GM12891 (cell line): ENCODE measurements at regions not wholly inside any gene's neighbourhood (a gene's known extent, or its start where the extent isn't known, plus 50 kb on each side); places are given as distances from the start of the nearest gene placed in this dataset.
A peak's percentile ranks its signal among the peaks of the same experiment; 100 is the strongest.

Experiments used
- DNase-seq: peaks from one replicate; pipeline ENCODE4 v3.0.0; 2011; ENCODE audit warnings: low spot score; ENCODE audit not compliant: insufficient read length
- FAIRE-seq: peaks from 2 replicates; lab custom pipeline; 2011; peaks lifted over from hg19 to GRCh38; lab: Jason Lieb, UNC
- PAX5 ChIP-seq: IDR thresholded peaks from 2 replicates; pipeline ENCODE4 v1.6.1; 2011; ENCODE audit warnings: low read length, moderate library complexity, mild to moderate bottlenecking; ENCODE audit not compliant: insufficient read depth, severe bottlenecking
- POLR2A ChIP-seq: IDR thresholded peaks from 2 replicates; pipeline ENCODE4 v1.6.1; 2011; ENCODE audit warnings: low read depth, low read length, control low read depth
- POLR2AphosphoS5 ChIP-seq: IDR thresholded peaks from 2 replicates; pipeline ENCODE4 v1.6.1; 2011; ENCODE audit warnings: low read depth, low read length, control low read depth
- POU2F2 ChIP-seq: IDR thresholded peaks from 2 replicates; pipeline ENCODE4 v1.6.1; 2011; ENCODE audit warnings: low read depth, mild to moderate bottlenecking, control low read depth, low read length, moderate library complexity
- SPI1 ChIP-seq: IDR thresholded peaks from 2 replicates; pipeline ENCODE4 v1.6.1; 2011; ENCODE audit warnings: low read depth, low read length, control low read depth
- TAF1 ChIP-seq: IDR thresholded peaks from 2 replicates; pipeline ENCODE4 v1.6.1; 2011; ENCODE audit warnings: low read depth, low read length, control low read depth

DNA sequence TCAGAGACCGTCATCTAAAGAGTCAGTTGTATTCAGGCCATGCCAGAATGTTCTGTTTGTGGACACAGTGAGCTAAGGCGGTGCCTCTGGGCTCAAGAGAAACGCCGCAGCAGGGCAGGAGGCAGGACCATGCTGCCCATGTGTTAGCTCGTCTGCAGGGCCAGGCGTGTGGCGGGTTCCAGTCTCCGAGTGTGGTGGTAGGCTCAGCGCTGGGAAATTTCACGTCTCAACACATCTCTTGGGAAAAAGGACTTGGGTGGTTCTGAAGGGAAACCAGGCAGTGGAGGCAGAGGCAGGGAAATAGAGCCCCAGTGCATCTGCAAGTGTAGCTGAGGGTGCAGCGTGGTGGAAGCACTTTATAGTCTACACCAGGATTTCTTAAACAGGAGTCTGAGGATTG lies 56.9 kb upstream of the TAGAP start:
- DNase-seq (no peak), FAIRE-seq (no peak)
- TF ChIP-seq SPI1 (no peak), POLR2AphosphoS5 (no peak), TAF1 (no peak), POU2F2 (no peak), POLR2A (no peak), PAX5 (no peak)

DNA sequence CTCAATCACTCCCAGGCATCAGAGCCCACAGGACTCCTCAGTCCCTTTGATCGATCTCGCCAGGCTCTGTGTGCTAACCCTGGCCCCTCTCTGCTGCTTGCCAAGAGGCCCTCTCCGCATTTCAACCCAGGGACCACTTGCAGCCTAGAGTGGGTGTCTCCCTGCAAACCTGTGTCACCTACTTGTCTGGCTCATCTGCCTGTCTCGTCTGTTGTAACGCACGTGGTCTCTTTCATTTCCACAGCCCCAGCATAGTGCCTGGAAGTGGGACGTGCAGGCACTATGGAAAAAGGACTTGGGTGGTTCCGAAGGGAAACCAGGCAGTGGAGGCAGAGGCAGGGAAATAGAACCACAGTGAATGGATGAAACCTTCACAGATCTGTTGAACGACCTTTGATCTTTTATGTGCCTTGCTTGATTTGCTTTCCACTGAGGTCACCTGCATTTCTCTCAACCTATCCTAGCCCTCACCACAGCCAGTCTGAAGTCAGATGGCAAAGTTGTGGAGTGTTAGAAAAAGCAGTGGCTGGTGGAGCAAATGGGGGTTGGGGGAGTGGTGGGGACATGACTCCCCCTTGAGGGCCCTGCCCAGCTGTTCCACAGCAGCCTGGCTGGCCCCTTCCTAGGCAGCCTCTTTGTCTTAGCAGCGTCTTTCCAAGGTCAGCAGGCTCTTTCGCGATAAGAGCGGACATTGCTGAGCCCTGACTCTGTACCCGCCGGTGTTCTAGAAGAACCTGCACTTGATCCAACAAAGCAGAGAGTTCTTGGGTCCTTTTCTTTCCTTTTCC lies 55.8 kb upstream of the TAGAP start:
- TF ChIP-seq POU2F2 = no peak
- TF ChIP-seq TAF1 = no peak
- TF ChIP-seq POLR2AphosphoS5 = no peak
- no peak for TF ChIP-seq POLR2A
- no peak for TF ChIP-seq SPI1
- TF ChIP-seq PAX5 = no peak
- no peak for FAIRE-seq

DNA sequence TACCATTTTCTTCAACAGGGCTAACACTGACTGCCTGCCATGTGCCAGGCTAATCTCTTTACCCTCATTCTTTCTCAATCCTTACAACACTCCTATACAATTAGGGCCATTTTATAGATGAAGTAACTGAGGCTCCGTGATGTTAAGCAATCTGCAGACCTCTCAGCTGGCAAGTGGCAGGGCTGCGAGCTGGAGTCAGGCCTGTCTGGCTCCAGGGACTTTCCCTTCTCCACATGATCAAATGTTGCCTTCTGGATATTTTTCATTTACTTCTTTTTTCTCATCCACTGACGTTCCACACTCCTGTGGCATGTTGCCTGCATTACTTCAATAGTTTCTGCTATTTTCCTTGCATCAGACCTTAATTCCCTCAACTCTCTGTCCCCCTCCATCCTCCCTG lies 55.2 kb upstream of the TAGAP start:
- DNase-seq (no peak), FAIRE-seq (no peak)
- no peak for TF ChIP-seq TAF1
- no peak for TF ChIP-seq POLR2A
- no peak for TF ChIP-seq POU2F2
- TF ChIP-seq PAX5 = no peak
- TF ChIP-seq POLR2AphosphoS5 = no peak
- TF ChIP-seq SPI1 = no peak

More for the DNA sequence above, 55.8 kb upstream of the TAGAP start:
- no peak for DNase-seq

DNA sequence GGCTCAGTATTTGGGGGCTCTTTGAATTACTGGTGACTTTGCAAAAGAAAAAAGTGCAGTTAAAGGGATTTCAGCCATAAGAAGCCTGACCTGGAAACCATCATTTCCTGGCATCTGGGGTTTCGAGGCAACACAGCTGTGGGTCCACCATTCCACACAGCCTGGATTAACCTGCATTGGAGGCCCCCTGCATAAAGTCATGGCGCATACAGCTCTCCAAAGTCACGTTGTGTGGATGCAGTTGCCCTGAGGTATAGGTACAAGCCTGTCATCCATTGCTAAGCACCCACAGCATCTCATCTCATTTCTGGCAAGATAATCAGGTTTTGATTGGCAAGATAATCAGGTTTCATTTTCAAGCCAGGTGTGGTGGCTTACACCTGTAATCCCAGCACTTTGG lies 54.5 kb upstream of the TAGAP start:
- TF ChIP-seq TAF1 (no peak), POLR2A (no peak), PAX5 (no peak), POLR2AphosphoS5 (no peak), POU2F2 (no peak), SPI1 (no peak)
- DNase-seq (no peak), FAIRE-seq (no peak)

DNA sequence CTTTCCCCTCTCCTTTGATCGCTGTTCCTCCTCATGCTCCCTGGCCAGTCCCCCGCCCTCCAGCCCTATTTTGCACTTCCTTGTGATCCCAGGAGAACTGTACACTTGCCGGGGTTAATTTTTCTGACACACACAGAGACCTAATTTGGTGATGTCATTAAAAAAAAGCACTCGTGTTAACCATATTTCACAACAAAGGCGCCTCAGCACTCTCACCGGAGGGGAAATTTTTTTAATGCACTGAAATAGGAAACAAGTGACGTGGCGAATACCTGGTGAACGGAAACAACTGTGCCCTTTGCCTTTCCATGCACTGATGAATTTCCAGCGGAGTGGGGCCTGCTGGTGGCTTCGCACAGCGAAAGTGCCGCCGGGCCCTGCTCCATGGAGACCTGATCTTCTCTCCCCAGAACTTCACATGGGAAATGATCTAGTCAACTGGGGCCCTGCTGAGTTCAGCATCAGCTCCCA lies 53.9 kb upstream of the TAGAP start:
- DNase-seq = no peak
- no peak for FAIRE-seq
- TF ChIP-seq PAX5 = no peak
- TF ChIP-seq POLR2AphosphoS5 = no peak
- no peak for TF ChIP-seq TAF1
- no peak for TF ChIP-seq POLR2A
- no peak for TF ChIP-seq SPI1
- no peak for TF ChIP-seq POU2F2

DNA sequence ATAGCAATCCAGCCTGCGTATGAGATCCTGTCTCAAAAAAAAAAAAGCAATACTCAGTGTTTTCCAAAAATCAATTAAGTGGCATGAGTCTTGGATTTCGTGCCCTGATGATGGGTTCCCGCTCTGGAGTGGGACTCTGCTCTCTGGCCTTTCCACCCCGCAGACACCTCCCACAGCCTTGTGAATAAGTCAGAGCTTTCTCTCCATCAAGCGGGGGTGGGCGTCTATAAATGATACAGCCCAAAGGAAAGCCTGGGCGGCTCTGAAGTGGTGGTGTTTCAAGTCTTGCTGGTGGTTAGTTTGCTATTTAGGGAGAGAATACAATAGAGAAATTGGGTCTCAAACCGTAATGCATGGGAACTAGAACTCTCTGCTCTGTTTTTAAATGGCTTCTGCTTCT lies 52.5 kb upstream of the TAGAP start:
- no peak for DNase-seq
- FAIRE-seq = no peak
- TF ChIP-seq PAX5 (no peak), POU2F2 (no peak), TAF1 (no peak), POLR2A (no peak), SPI1 (no peak), POLR2AphosphoS5 (no peak)

DNA sequence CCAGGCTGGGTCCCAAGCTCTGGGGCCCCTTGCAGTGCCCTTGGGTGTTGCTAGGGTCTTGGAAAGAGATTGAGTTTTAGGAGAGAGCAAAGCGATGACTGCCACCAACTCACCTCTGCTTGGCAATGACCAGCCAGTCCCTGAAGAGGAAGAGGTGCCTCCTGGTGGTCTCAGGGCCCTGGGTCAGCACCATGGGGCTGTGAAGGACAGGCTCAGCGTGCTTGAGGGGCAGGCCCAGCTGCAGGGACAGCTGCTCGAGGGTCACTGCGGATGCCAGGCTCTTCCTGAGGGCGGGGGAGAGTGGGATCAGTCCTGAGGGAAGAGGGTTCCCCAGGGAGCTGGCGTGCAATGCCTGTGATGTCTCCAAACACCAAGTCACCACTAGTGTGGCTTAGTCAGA lies 50.8 kb upstream of the TAGAP start:
- no peak for DNase-seq
- no peak for FAIRE-seq
- TF ChIP-seq SPI1 (no peak), POLR2AphosphoS5 (no peak), PAX5 (no peak), POLR2A (no peak), TAF1 (no peak), POU2F2 (no peak)

DNA sequence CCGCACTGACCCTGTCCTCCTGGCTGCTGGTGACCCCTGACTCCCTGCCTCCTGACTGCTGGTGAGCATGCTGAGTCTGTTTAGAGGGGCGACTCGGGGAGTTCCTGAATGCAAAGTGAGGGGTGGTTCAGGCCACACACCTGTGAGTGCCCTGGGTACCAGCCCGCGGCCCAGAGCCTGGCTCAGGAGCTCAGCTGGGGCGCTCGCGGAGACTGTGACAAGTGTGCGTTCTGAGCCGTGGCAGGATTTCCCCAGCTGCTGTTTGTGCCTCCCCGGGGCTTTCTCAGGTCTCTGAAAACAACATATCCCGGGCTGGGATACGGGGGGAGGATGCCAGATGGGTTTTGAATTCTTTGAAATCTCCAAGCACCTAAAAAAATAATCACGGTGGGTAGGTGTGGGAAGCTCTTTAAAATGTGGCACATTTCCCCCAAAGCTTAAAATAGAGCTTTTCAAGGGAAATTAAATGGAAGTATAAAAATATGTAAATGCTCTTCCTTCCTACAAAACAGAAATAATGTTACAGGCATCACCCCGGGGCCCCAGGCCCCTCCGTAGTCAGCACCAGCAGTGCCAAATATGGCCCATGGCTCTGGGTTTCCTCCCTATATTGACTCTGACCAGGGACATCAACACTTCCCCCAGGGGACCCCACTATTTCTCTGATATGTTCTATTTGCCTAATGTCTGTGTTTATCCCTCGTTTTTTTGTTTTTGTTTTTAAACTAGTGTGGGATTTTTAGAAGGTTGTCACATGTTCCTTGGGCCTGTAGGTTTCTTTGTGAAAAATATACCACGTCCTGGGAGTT lies 49.9 kb upstream of the TAGAP start:
- FAIRE-seq (peak; percentile 38), DNase-seq (no peak)
- TF ChIP-seq POU2F2 = 0 out of 2 replicates have a peak, but pooled peaks have one; percentile 11
- no peak for TF ChIP-seq SPI1
- TF ChIP-seq POLR2A = no peak
- TF ChIP-seq POLR2AphosphoS5 = no peak
- no peak for TF ChIP-seq PAX5
- TF ChIP-seq TAF1 = no peak
